COLO829 (cell line): ENCODE measurements at regions not wholly inside any gene's neighbourhood (a gene's known extent, or its start where the extent isn't known, plus 50 kb on each side); places are given as distances from the start of the nearest gene placed in this dataset.

Experiments used
- DNase-seq: peaks from one replicate; pipeline ENCODE4 v3.0.0; 2012; ENCODE audit warnings: low spot score

GRCh38 chr3:94990952-94991705 lies 928.3 kb downstream of the NSUN3 start:
- DNase-seq = peak; percentile 12

GRCh38 chr3:94996743-94997142 lies 933.9 kb downstream of the NSUN3 start:
- no peak for DNase-seq

- DNase-seq = no peak
These were observed 939.7 kb downstream of the NSUN3 start for GRCh38 chr3:95002438-95003046.

- no peak for DNase-seq
These were observed 965.8 kb downstream of the NSUN3 start for GRCh38 chr3:95028688-95029087.

- no peak for DNase-seq
These were observed 966.8 kb downstream of the NSUN3 start for GRCh38 chr3:95029644-95030043.

GRCh38 chr3:95036526-95037021 lies 973.7 kb downstream of the NSUN3 start:
- DNase-seq = no peak

- no peak for DNase-seq
These were observed 974.2 kb downstream of the NSUN3 start for GRCh38 chr3:95037097-95037496.

GRCh38 chr3:95037927-95038326 lies 975.1 kb downstream of the NSUN3 start:
- DNase-seq = no peak

- DNase-seq = no peak
These were observed 981.2 kb downstream of the NSUN3 start for GRCh38 chr3:95044101-95044500.

GRCh38 chr3:95048564-95048963 lies 985.7 kb downstream of the NSUN3 start:
- DNase-seq = peak; percentile 74

GRCh38 chr3:95049841-95050240 lies 987.0 kb downstream of the NSUN3 start:
- no peak for DNase-seq

GRCh38 chr3:95055288-95055687 lies 992.4 kb downstream of the NSUN3 start:
- no peak for DNase-seq

GRCh38 chr3:95082191-95082590 lies 1019.3 kb downstream of the NSUN3 start:
- DNase-seq = no peak

GRCh38 chr3:95084738-95085137 lies 1021.9 kb downstream of the NSUN3 start:
- no peak for DNase-seq

- DNase-seq = no peak
These were observed 1025.6 kb downstream of the NSUN3 start for GRCh38 chr3:95088464-95088863.

- no peak for DNase-seq
These were observed 1034.6 kb downstream of the NSUN3 start for GRCh38 chr3:95097493-95097892.

GRCh38 chr3:95120921-95121320 lies 1058.1 kb downstream of the NSUN3 start:
- peak; percentile 85 for DNase-seq

- DNase-seq = no peak
These were observed 1060.2 kb downstream of the NSUN3 start for GRCh38 chr3:95123104-95123503.

- DNase-seq = no peak
These were observed 1072.0 kb downstream of the NSUN3 start for GRCh38 chr3:95134693-95135413.

GRCh38 chr3:95148107-95148506 lies 1085.2 kb downstream of the NSUN3 start:
- no peak for DNase-seq

- no peak for DNase-seq
These were observed 1088.7 kb downstream of the NSUN3 start for GRCh38 chr3:95151590-95151989.

- DNase-seq = peak; percentile 14
These were observed 1091.9 kb downstream of the NSUN3 start for GRCh38 chr3:95154766-95155165.

GRCh38 chr3:95162794-95163193 lies 1099.9 kb downstream of the NSUN3 start:
- no peak for DNase-seq
